ENCODE measurements at regions not wholly inside any gene's neighbourhood (a gene's known extent, or its start where the extent isn't known, plus 50 kb on each side); places are given as distances from the start of the nearest gene placed in this dataset.
A peak's percentile ranks its signal among the peaks of the same experiment; 100 is the strongest.
"Not testable (repeated sequence)": the region's sequence is repeated elsewhere in the genome, so short reads cannot be mapped to it uniquely, and the experiment has no call there.

GRCh38 chr7:119288416-119288815, 984.6 kb upstream of the KCND2 start:
- H3K27ac ChIP-seq (ENCODE audit: low read depth, low read length) = no peak overlapping the region
- H3K27me3 Mint-ChIP-seq (ENCODE audit: insufficient read depth) = no peaks in the 10 kb centered on the region
- no peaks in the 10 kb centered on the region for H3K36me3 ChIP-seq (ENCODE audit: control insufficient read depth, insufficient read depth, low read length)
- no peak overlapping the region for H3K27ac Mint-ChIP-seq
- no peaks in the 10 kb centered on the region for H3K27me3 ChIP-seq (ENCODE audit: control insufficient read depth, insufficient read depth, low read length, poor library complexity, severe bottlenecking)
- no peaks in the 10 kb centered on the region for H3K36me3 Mint-ChIP-seq (ENCODE audit: low read depth)
- no peak for TF ChIP-seq CTCF (conservative IDR thresholded peaks at IDR 0.05)
- no peak overlapping the region for H3K4me3 Mint-ChIP-seq
- no peaks in the 10 kb centered on the region for H3K9me3 Mint-ChIP-seq
- H3K9ac ChIP-seq (ENCODE audit: extremely low read depth, low read length, poor library complexity, severe bottlenecking) = no peak overlapping the region
- no peak for DNase-seq
- H3K4me3 ChIP-seq (ENCODE audit: low read length) = no peak overlapping the region
- H3K9me3 ChIP-seq (ENCODE audit: control insufficient read depth, low read length) = no peaks in the 10 kb centered on the region
- 100% methylated on average over 1 of the region's 1 CpG; no CpG with 5 or more reads in 1 of the 2 experiments for whole genome bisulfite sequencing, 2 experiments (ENCODE audit: insufficient coverage in 1 of 2, insufficient read length in 1 of 2)
- H3K4me1 ChIP-seq (ENCODE audit: control insufficient read depth, insufficient read depth, low read length) = no peaks in the 10 kb centered on the region
- no peaks in the 10 kb centered on the region for H3K4me1 Mint-ChIP-seq

- H3K4me3 Mint-ChIP-seq; H3K4me3 ChIP-seq (ENCODE audit: low read length); H3K9me3 Mint-ChIP-seq; H3K27me3 ChIP-seq (ENCODE audit: control insufficient read depth, insufficient read depth, low read length, poor library complexity, severe bottlenecking); H3K36me3 Mint-ChIP-seq (ENCODE audit: low read depth); H3K9me3 ChIP-seq (ENCODE audit: control insufficient read depth, low read length); H3K4me1 ChIP-seq (ENCODE audit: control insufficient read depth, insufficient read depth, low read length); H3K27ac Mint-ChIP-seq; H3K27ac ChIP-seq (ENCODE audit: low read depth, low read length); H3K27me3 Mint-ChIP-seq (ENCODE audit: insufficient read depth); DNase-seq; H3K9ac ChIP-seq (ENCODE audit: extremely low read depth, low read length, poor library complexity, severe bottlenecking); H3K36me3 ChIP-seq (ENCODE audit: control insufficient read depth, insufficient read depth, low read length); H3K4me1 Mint-ChIP-seq: not testable (repeated sequence)
- 91 to 100% methylated on average over 1 to 3 of the region's 3 CpGs for WGBS, 2 experiments (ENCODE audit: insufficient coverage in 1 of 2, insufficient read length in 1 of 2)
Measured at GRCh38 chr7:119300341-119300740, 972.6 kb upstream of the KCND2 start.

GRCh38 chr7:119320316-119320715, 952.7 kb upstream of the KCND2 start:
- no peak overlapping the region for H3K4me3 Mint-ChIP-seq
- Histone ChIP-seq H3K9me3 (ENCODE audit: control insufficient read depth, low read length) (no peaks in the 10 kb centered on the region), H3K4me3 (ENCODE audit: low read length) (no peak overlapping the region), H3K4me1 (ENCODE audit: control insufficient read depth, insufficient read depth, low read length) (peaks cover 5% of the 10 kb centered on the region), H3K27me3 (ENCODE audit: control insufficient read depth, insufficient read depth, low read length, poor library complexity, severe bottlenecking) (no peaks in the 10 kb centered on the region), H3K36me3 (ENCODE audit: control insufficient read depth, insufficient read depth, low read length) (no peaks in the 10 kb centered on the region), H3K9ac (ENCODE audit: extremely low read depth, low read length, poor library complexity, severe bottlenecking) (no peak overlapping the region), H3K27ac (ENCODE audit: low read depth, low read length) (no peak overlapping the region)
- H3K4me1 Mint-ChIP-seq = no peaks in the 10 kb centered on the region
- no peaks in the 10 kb centered on the region for H3K9me3 Mint-ChIP-seq
- no peaks in the 10 kb centered on the region for H3K27me3 Mint-ChIP-seq (ENCODE audit: insufficient read depth)
- H3K27ac Mint-ChIP-seq = no peak overlapping the region
- TF ChIP-seq CTCF (conservative IDR thresholded peaks at IDR 0.05) = peak; percentile 59
- WGBS, 2 experiments (ENCODE audit: insufficient coverage in 1 of 2, insufficient read length in 1 of 2) = 96 to 100% methylated on average over 1 of the region's 1 CpG
- peak; percentile 46 for DNase-seq
- no peaks in the 10 kb centered on the region for H3K36me3 Mint-ChIP-seq (ENCODE audit: low read depth)

- no peak for DNase-seq
- Mint-ChIP-seq H3K9me3 (no peaks in the 10 kb centered on the region), H3K4me3 (no peak overlapping the region), H3K36me3 (ENCODE audit: low read depth) (no peaks in the 10 kb centered on the region), H3K27ac (no peak overlapping the region), H3K27me3 (ENCODE audit: insufficient read depth) (no peaks in the 10 kb centered on the region), H3K4me1 (no peaks in the 10 kb centered on the region)
- H3K9ac ChIP-seq (ENCODE audit: extremely low read depth, low read length, poor library complexity, severe bottlenecking) = no peak overlapping the region
- H3K27ac ChIP-seq (ENCODE audit: low read depth, low read length) = no peak overlapping the region
- peaks cover 4% of the 10 kb centered on the region for H3K4me1 ChIP-seq (ENCODE audit: control insufficient read depth, insufficient read depth, low read length)
- H3K9me3 ChIP-seq (ENCODE audit: control insufficient read depth, low read length) = peaks cover 6% of the 10 kb centered on the region
- H3K36me3 ChIP-seq (ENCODE audit: control insufficient read depth, insufficient read depth, low read length) = no peaks in the 10 kb centered on the region
- no peak for TF ChIP-seq CTCF (conservative IDR thresholded peaks at IDR 0.05)
- H3K4me3 ChIP-seq (ENCODE audit: low read length) = no peak overlapping the region
- 99% methylated on average over 5 of the region's 5 CpGs; no CpG with 5 or more reads in 1 of the 2 experiments for WGBS, 2 experiments (ENCODE audit: insufficient coverage in 1 of 2, insufficient read length in 1 of 2)
- no peaks in the 10 kb centered on the region for H3K27me3 ChIP-seq (ENCODE audit: control insufficient read depth, insufficient read depth, low read length, poor library complexity, severe bottlenecking)
Measured at GRCh38 chr7:119329715-119330114, 943.3 kb upstream of the KCND2 start.

All from endodermal cell (in vitro differentiated cells).